ENCODE measurements at regions not wholly inside any gene's neighbourhood (a gene's known extent, or its start where the extent isn't known, plus 50 kb on each side); places are given as distances from the start of the nearest gene placed in this dataset.

DNA sequence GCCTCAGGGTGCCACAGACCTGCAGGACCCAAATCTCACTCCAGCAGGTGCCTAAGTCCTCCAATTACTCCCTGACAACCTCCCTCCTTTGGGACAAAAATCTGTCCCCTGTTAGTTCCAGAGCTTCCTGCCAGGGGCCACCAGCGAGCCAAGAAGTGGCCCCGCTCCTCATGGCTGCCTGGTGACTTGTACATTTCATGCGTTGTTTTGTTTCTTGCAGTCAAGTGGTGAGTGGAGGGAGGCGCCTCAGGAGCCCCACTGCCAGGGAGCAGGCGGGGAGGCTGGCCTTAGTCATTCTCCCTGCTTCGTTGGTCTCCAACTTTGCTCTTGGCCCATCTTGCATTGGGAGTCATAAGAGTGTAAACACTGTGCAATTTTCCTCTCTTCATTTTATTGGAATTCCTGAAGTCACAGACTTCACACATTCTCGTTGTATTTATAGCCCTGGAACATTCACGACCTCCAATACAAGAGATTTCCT, 81.3 kb downstream of the KCNF1 start:
- Mint-ChIP-seq H3K9me3 (no peaks in the 10 kb centered on the region), H3K4me3 (no peak overlapping the region), H3K36me3 (ENCODE audit: insufficient read depth) (no peaks in the 10 kb centered on the region), H3K4me1 (ENCODE audit: low read depth) (no peaks in the 10 kb centered on the region), H3K27me3 (ENCODE audit: low read depth) (peaks cover 9% of the 10 kb centered on the region)
- ATAC-seq = no peak
- no peak for DNase-seq

DNA sequence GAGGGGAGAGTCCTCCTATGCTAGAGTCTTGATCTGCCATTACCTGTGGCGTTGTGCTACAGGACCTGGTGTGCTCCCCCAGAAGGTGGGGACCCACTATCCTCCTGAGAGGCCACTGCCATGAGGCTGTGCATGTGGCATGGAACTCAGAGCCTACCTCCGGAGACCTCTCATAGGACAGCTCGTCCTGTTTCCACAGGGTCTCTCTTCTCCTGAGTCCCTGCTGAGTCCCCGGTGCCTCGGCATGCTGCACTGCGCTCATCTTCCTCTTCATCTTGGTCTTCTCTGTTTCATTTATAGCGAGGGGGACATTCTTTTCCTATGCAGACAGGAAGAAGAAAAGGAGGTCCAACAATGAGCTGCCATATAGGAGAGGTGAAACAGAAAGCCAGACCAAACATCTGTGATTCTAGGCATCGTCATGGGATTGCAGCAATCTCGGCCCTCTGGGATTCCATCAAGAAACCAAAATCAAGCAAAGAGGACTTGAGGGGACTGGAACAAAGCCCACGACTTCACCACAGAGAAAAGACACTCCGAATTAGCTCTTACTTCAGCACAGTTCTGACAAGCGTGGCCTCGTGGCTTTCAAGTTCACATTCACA, 83.7 kb downstream of the KCNF1 start:
- DNase-seq (no peak), ATAC-seq (no peak)
- H3K4me1 Mint-ChIP-seq (ENCODE audit: low read depth) = no peaks in the 10 kb centered on the region
- H3K27me3 Mint-ChIP-seq (ENCODE audit: low read depth) = peaks cover 9% of the 10 kb centered on the region
- no peaks in the 10 kb centered on the region for H3K36me3 Mint-ChIP-seq (ENCODE audit: insufficient read depth)
- no peak overlapping the region for H3K4me3 Mint-ChIP-seq
- no peaks in the 10 kb centered on the region for H3K9me3 Mint-ChIP-seq

DNA sequence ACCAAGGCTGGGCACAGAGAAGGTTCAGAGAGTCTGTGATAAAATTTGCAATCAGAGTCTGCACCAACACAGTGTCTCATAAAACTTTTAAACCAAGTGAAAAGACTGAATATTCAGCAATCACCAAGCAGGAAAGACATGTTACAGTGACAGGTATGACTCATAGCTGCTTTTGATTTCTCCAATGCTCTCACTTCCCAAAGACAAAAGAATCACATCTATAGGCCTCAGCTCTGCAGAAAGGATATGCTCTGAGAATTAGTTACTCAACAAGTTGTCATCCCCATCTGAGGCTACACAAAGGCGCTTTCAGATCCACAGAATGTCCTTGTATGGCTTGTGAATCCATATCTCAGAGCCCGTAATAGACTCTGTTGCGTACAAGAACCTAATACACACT, 92.5 kb downstream of the KCNF1 start:
- H3K4me1 Mint-ChIP-seq (ENCODE audit: low read depth) = no peaks in the 10 kb centered on the region
- no peak overlapping the region for H3K4me3 Mint-ChIP-seq
- DNase-seq = no peak
- H3K27me3 Mint-ChIP-seq (ENCODE audit: low read depth) = peaks cover 11% of the 10 kb centered on the region
- ATAC-seq = no peak
- H3K9me3 Mint-ChIP-seq = no peaks in the 10 kb centered on the region
- no peaks in the 10 kb centered on the region for H3K36me3 Mint-ChIP-seq (ENCODE audit: insufficient read depth)

DNA sequence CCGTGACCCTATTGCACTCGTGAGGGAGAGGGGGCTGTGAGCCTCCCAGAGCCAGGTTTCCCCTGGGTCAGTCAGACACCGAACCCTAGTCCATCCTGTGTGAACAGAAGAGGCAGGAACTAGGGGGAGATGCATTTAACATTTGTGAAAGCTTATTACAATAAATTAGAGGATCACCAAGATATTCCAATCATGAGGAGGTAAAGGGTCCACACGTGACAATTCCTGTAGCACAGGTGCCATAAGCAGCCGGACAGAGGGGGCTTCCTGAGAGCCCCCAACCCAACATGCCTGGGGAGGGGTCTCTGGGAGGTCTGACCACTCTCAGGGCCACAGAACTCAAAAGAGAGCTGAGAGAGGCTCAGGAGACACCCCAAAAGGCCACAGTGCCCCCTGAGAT, 93.3 kb downstream of the KCNF1 start:
- Mint-ChIP-seq H3K9me3 (no peaks in the 10 kb centered on the region), H3K4me1 (ENCODE audit: low read depth) (no peaks in the 10 kb centered on the region), H3K36me3 (ENCODE audit: insufficient read depth) (no peaks in the 10 kb centered on the region), H3K4me3 (no peak overlapping the region), H3K27me3 (ENCODE audit: low read depth) (peaks cover 11% of the 10 kb centered on the region)
- ATAC-seq (no peak), DNase-seq (no peak)

DNA sequence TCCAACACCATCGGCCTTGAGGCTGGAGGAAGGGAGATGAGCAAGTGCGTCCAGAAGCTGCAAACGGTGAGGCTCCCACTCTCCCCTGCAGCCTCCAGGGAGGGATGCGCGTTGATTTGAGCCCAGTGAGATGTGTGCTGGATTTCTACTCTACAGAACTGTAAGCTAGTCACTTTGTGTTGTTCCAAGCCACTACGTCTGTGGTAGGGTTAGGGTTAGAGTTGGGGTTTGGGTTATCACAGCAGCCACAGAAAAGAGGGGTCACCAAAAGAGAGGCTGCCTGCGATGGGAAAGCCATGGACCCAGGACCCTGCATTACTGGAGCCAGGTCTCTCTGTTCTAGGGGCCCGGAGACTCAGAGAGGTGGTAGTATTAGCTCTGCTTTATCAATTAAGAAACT, 94.5 kb downstream of the KCNF1 start:
- H3K4me3 Mint-ChIP-seq = no peak overlapping the region

DNA sequence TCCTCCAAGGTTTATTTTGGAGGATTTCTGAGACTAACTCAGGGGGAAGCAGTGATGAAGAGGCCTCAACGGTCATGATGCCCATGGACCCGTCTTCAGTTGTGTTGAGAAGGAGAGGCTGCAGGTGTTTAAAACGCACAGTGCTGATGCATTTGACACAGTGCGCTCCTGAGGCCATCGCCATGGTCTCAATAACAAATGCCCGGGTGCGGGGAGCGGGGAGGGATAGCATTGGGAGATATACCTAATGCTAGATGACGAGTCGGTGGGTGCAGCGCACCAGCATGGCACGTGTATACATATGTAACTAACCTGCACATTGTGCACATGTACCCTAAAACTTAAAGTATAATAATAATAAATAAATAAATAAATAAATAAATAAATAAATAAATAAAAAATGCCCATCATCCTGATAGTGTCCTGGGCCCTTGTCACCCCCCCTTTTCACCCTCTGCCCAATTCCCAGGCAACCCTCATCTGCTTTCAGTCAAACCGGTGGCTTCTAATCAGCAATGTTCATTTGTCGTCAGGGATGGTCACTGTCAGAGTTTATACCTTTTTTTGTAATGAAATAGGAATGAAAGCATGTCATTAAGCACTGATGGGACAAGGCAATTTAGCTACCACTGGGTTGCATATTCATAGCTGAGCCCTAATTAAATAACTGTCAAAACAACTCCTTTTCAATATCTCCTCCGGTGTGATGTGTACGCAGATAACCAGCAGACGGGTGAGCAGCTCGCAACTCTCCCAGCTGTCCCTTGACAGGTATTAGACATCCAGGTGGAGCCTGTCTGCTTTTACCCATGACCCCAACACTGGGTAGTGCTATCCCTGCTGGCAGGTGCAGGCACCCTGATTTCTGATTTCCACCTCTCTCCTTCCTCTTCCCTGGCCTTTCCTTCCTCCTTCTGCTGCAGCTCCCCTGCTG, 95.9 kb downstream of the KCNF1 start:
- Mint-ChIP-seq H3K4me1 (ENCODE audit: low read depth) (no peaks in the 10 kb centered on the region), H3K36me3 (ENCODE audit: insufficient read depth) (no peaks in the 10 kb centered on the region), H3K27me3 (ENCODE audit: low read depth) (peaks cover 8% of the 10 kb centered on the region), H3K4me3 (no peak overlapping the region), H3K9me3 (peaks cover 13% of the 10 kb centered on the region)
- DNase-seq (no peak), ATAC-seq (no peak)

More for the DNA sequence above, 94.5 kb downstream of the KCNF1 start:
- no peak for DNase-seq
- peaks cover 13% of the 10 kb centered on the region for H3K27me3 Mint-ChIP-seq (ENCODE audit: low read depth)
- H3K4me1 Mint-ChIP-seq (ENCODE audit: low read depth) = no peaks in the 10 kb centered on the region
- no peak for ATAC-seq
- no peaks in the 10 kb centered on the region for H3K36me3 Mint-ChIP-seq (ENCODE audit: insufficient read depth)
- peaks cover 7% of the 10 kb centered on the region for H3K9me3 Mint-ChIP-seq

DNA sequence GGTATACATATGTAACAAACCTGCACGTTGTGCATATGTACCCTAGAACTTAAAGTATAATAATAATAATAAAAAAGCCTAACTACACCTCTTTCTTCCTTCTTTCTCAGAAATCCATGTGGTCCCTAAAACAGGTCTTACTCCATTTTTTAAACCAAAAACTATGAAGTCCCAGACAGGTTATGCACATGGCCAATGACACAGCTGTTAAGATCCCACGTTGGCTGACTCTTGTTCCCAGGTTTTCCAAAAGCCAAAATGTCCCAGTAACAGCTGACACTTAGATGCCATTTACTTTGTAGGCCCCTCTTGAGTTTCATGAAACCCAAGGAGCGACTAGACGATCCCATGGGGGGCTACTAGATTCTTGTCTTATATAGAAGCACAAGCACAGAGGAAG, 97.0 kb downstream of the KCNF1 start:
- DNase-seq = no peak

DNA sequence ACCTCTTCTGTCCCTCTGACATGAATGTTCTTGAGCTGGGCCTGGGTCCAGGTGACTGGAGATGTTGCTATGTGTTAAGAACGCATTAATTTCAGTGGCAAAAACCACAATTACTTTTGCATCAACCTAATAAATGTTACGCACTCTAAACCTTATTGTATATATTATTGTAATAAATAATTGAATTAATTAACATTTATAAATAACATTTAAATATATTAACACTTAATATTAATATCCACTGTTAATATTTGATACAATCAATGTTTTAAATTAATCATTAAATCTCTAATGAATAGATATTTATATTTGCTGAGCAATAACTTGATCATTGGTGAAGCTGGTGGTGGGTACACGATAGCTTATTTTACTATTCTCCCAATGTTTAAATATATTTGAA, 97.4 kb downstream of the KCNF1 start:
- Mint-ChIP-seq H3K36me3 (ENCODE audit: insufficient read depth) (no peaks in the 10 kb centered on the region), H3K4me1 (ENCODE audit: low read depth) (no peaks in the 10 kb centered on the region), H3K9me3 (peaks cover 13% of the 10 kb centered on the region), H3K4me3 (no peak overlapping the region), H3K27me3 (ENCODE audit: low read depth) (peaks cover 6% of the 10 kb centered on the region)
- no peak for DNase-seq
- no peak for ATAC-seq

More for the DNA sequence above, 97.0 kb downstream of the KCNF1 start:
- Mint-ChIP-seq H3K4me3 (no peak overlapping the region), H3K4me1 (ENCODE audit: low read depth) (no peaks in the 10 kb centered on the region), H3K36me3 (ENCODE audit: insufficient read depth) (no peaks in the 10 kb centered on the region), H3K27me3 (ENCODE audit: low read depth) (peaks cover 6% of the 10 kb centered on the region), H3K9me3 (peaks cover 13% of the 10 kb centered on the region)
- ATAC-seq = no peak

DNA sequence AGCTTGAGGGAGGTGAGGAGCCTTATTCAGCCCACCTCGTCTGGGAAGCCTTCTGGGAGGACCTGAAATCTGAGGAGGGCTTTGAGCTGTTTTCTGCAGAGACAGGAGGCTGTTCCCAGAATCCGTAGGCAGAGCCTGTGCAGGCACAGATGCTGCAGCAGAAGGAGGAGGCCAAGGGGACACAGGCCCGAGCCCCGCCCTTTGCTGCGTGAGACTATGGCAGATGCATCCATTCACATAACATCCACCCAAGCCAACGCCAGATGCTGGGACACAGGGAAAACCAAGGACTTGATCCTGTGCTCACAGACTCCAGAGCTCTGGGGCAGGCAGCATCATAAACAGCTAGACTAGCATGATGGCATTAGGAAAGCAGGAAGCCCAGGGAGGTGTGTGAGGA, 98.2 kb downstream of the KCNF1 start:
- H3K9me3 Mint-ChIP-seq = peaks cover 13% of the 10 kb centered on the region
- H3K4me1 Mint-ChIP-seq (ENCODE audit: low read depth) = no peaks in the 10 kb centered on the region
- no peak overlapping the region for H3K4me3 Mint-ChIP-seq
- ATAC-seq (no peak), DNase-seq (no peak)
- H3K27me3 Mint-ChIP-seq (ENCODE audit: low read depth) = peaks cover 6% of the 10 kb centered on the region
- no peaks in the 10 kb centered on the region for H3K36me3 Mint-ChIP-seq (ENCODE audit: insufficient read depth)

DNA sequence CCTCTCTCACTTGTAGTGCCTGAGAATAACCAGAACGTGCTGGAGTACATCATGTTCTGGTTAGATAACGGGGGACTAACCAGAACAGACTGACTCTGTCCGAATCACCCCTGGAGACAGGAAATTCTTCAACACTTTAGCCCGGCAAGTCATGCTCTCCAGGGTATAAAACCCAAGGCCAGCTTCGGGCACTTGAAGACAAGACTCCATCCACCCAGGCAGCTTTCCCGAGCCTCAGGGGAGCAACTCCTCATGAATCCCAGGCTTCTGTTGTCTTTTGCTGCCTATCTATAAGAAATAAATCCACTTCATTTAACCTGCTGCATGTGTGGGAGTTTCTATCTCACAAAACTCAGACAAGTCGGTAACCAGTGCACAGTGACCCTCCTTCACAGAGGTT, 99.6 kb downstream of the KCNF1 start:
- peaks cover 13% of the 10 kb centered on the region for H3K9me3 Mint-ChIP-seq
- no peak overlapping the region for H3K4me3 Mint-ChIP-seq
- no peaks in the 10 kb centered on the region for H3K36me3 Mint-ChIP-seq (ENCODE audit: insufficient read depth)
- ATAC-seq (no peak), DNase-seq (no peak)
- H3K27me3 Mint-ChIP-seq (ENCODE audit: low read depth) = peaks cover 4% of the 10 kb centered on the region
- H3K4me1 Mint-ChIP-seq (ENCODE audit: low read depth) = no peaks in the 10 kb centered on the region

DNA sequence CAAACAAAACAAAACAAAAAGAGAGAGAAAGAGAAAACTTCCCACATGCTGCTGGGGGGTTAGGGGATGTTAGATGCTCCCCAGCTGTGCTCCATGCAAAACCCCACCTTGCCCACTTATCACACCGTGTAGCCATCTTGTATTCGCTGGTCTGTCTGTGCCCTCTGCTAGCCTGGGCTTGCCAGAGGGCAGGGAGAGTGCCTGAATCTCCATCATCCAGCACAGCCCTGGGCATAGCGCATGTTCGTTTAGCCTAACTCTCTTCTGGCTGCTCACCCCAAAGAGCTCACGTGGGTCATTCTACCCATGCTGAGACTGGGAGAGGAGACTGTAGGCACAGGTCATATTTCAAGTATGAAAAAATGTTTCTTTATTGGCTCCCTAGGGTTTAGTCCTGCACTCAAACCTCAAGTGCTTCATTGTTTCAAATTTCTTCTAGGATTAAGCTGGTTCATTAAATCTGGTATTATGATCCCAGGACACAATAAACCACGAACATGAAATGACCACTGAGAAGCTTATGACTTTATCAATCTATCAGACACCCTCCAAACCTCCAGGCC, 100.5 kb downstream of the KCNF1 start:
- no peak for ATAC-seq
- H3K36me3 Mint-ChIP-seq (ENCODE audit: insufficient read depth) = no peaks in the 10 kb centered on the region

DNA sequence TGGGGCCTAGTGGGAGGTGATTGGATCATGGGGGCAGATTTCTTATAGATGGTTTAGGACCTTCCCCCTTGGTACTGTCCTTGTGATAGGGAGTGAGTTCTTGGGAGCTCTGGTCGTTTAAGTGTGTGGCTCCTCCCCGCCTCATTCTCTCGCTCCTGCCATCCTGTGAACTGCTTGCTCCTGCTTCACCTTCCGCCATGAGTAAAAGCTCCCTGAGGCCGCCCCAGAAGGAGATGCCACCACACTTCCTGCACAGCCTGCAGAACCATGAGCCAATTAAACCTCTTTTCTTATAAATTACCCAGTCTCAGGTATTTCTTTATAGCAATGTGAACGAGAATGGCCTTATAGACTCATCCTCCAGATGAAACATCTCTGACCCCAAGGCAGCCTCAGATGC, 101.5 kb downstream of the KCNF1 start:
- peaks cover 13% of the 10 kb centered on the region for H3K9me3 Mint-ChIP-seq
- H3K27me3 Mint-ChIP-seq (ENCODE audit: low read depth) = peaks cover 7% of the 10 kb centered on the region
- H3K36me3 Mint-ChIP-seq (ENCODE audit: insufficient read depth) = no peaks in the 10 kb centered on the region
- no peak overlapping the region for H3K4me3 Mint-ChIP-seq
- H3K4me1 Mint-ChIP-seq (ENCODE audit: low read depth) = no peaks in the 10 kb centered on the region
- ATAC-seq (no peak), DNase-seq (no peak)

More for the DNA sequence above, 100.5 kb downstream of the KCNF1 start:
- Mint-ChIP-seq H3K4me1 (ENCODE audit: low read depth) (no peaks in the 10 kb centered on the region), H3K9me3 (peaks cover 13% of the 10 kb centered on the region), H3K4me3 (no peak overlapping the region), H3K27me3 (ENCODE audit: low read depth) (peaks cover 4% of the 10 kb centered on the region)
- no peak for DNase-seq

DNA sequence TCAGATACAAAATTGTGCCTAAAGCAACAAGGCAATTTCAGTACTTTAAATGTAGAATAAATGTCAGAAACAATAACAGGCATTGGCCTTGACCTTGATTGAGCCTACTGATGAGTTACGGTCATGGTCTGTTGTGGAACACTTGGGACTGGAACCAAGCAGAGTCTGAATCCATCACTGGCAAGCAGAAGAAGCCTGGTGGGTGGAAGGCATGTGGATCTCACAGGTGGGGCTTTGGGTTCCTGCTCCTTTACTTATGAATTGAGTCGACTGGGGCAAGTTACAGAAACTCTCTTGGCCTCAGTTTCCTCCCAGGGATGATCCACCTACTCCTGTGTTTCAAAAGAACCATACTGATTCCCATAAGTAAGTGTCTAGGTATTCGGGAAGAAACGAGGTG, 102.3 kb downstream of the KCNF1 start:
- peaks cover 13% of the 10 kb centered on the region for H3K27me3 Mint-ChIP-seq (ENCODE audit: low read depth)
- no peaks in the 10 kb centered on the region for H3K36me3 Mint-ChIP-seq (ENCODE audit: insufficient read depth)
- H3K9me3 Mint-ChIP-seq = peaks cover 13% of the 10 kb centered on the region
- H3K4me3 Mint-ChIP-seq = no peak overlapping the region
- no peaks in the 10 kb centered on the region for H3K4me1 Mint-ChIP-seq (ENCODE audit: low read depth)
- DNase-seq = no peak
- ATAC-seq = no peak

DNA sequence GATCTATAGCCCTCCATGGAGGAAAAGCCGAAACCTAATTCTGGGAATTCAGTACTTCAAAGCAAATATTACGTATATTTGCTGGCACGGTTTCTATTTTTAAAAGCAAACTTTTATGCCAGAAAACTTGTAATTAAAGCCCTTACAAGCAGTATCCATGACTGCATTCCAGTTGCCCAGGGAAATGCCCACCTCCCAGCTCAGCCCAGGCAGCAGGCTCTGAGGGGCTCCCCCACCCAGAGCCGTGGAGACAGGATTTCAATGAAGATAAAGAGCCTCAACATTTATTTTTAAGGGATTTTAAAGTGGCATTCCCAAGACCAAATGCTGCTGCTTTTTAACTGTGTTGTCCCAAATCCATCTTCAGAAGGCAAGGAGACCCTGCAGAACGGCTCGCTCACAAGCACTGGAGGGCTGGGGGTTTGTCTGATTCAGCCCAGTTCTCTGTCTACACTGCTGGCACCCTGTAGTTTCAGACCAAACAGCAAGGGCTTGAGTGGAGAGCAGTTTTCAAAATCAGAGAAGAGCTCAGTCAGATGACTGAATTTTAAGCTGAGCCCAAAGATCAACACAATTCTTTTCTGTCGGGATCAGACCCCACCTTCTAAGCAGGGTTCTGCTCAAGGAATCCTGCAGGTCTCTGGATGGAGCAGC, 105.1 kb downstream of the KCNF1 start:
- no peaks in the 10 kb centered on the region for H3K36me3 Mint-ChIP-seq (ENCODE audit: insufficient read depth)
- ATAC-seq (no peak), DNase-seq (no peak)
- H3K4me3 Mint-ChIP-seq = no peak overlapping the region
- no peaks in the 10 kb centered on the region for H3K4me1 Mint-ChIP-seq (ENCODE audit: low read depth)
- H3K27me3 Mint-ChIP-seq (ENCODE audit: low read depth) = peaks cover 23% of the 10 kb centered on the region
- H3K9me3 Mint-ChIP-seq = no peaks in the 10 kb centered on the region
